ENCODE measurements at regions not wholly inside any gene's neighbourhood (a gene's known extent, or its start where the extent isn't known, plus 50 kb on each side); places are given as distances from the start of the nearest gene placed in this dataset.
"Not testable (repeated sequence)": the region's sequence is repeated elsewhere in the genome, so short reads cannot be mapped to it uniquely, and the experiment has no call there.

DNA sequence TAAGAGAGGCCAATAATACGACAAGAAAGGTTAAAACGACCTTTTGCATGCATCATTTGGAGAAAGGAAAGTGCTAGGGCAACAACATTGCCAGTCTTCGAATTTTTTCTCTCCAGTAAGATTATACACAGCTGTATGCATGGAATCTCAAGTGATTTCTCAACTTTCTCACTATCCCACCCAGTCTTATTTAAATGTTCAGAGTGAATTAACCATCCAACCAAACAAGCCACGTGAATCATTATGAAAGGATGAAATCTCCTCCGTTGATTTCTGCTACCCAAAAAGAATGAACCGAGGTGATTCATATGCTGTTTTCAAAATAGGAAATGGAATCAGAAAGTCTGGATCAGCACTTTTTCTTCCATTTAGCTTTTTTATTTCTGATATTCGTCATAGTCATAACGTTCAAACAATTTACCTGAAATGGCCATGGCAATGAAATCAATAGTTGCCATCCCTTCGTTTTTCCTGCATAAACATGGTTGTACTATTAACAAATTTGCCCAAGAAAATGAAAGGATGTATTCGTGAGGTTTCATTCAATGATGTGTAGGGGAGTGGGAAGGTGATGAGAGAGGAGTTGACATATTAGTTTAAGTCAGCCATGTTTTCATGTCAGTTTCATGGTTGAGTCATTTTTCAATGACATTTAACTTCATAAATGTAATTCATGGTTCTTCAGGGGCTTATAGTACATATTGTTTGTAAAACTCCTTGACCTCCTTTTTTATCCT is 170.9 kb upstream of the WWC1 start:
- DNase-seq = no peak

DNA sequence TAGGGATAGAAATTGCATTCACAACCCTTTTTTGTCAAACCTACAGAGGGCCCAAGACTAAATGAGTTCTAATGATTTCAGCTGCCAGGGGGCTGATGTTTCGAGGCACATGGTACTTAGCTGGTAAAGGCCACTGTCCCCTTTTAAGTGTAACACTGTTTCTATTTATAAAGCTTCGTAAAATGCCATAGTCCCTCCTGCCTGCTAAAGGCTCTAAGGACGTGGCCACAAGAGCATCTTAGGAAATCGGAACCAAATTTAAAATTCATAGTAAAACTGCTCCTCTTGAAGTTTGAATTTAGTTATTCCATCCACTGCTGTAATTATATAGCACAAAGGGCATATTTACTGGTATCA is 170.3 kb upstream of the WWC1 start:
- DNase-seq = no peak

DNA sequence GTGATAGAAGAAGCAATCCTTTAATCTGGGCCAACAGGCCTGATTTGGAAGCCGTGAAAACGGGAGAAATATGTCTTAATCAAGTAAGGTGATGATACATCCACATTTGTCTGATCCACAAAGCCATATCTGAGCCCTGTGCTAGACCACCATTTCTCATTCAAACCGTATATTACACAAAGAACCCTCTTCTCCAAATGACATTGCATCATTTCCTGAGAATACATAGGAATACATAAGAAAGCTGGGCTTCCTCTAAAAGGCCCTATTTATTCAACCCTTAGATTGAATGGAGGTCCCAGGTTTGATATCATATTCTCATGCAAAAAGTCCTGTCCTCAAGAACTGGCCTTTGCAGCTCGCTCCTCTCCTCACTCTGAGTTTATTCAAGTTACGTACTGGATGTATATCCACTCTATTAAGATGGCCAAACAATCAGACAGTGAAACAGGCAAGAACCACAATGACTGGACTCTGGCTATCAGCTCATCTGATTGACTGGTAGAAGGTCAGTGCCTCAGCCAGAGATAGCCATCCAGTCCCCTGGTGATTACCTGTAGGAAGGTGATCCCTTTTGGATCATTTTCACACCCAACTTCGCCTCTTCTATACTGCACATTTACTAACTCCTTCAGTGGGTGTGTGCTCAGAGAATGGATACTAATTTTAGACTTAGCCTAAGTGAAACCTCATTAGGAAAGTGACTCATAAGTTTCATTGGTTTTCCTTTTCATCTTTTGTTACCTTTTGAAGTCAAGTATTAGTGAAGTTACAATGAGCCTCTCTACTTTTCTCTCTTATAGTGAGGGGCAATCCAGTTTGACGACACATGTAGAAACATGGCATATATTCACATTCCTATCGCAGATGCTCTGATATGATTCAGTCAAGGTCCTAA is 167.6 kb upstream of the WWC1 start:
- no peak for DNase-seq

DNA sequence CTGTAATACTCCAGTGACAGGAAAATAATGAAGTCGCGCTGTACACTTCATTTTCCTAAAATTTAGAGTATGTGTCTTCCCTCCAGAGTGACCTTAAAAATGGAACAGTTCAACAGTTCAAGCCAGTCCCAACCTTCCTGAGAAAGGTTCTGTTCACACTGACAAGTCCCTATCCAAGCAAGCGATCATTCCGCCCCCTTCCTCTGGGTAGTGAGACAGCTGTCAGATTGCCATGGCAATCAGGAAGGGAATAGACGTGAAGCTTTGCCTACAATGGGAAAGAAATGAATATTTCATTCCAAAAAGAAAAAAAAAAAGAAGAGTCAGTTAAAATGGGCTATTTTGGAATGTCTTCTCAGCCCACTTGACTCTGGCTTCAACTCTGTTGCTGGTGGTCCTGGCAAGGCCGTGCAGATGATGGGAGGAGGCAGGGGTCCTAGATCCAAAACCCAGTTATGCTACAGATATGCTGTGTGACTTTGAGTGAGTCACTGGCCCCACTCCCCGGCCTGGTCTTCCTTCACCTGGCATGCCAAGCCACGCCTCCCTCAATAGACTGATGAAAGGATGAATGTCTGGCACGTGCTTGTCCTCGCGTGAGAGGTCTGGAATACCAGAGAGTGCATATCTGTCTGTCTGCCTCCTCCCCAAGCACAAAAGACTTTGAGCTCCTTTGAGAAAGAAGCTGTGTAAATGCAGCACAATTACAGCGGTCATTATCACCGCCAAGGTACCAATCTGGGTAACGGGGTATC is 165.8 kb upstream of the WWC1 start:
- no peak for DNase-seq

DNA sequence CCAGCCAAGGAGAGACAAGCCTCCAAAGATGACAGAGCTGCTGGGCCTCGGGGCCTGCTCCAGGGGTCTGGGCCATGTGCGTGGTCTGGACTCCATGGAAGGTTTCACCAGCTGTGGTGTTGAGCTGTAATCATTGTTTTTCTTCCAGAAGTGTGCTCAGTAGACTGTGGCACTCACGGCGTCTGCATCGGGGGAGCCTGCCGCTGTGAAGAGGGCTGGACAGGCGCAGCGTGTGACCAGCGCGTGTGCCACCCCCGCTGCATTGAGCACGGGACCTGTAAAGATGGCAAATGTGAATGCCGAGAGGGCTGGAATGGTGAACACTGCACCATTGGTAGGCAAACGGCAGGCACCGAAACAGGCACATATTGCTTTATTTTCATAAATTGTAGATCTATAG is 164.8 kb upstream of the WWC1 start:
- no peak for DNase-seq

DNA sequence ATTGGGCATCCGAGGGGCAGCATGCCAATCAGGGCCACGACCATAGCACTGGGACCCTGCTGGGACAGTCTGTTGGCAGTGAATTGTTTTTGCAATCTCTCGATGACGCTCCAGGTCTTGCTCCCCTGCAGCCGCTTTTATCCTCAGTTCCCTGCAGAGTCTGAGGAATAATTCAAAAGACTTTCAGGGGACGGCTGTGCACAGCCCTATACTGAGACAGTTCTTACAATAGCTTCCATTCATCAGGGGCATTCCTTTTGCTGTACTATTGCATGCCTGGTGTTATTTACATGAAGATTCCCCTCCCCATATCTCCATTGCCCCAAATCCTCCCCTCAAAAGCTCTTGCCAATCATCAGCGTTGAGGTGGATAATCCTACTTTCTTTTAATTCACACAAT is 163.3 kb upstream of the WWC1 start:
- no peak for DNase-seq

DNA sequence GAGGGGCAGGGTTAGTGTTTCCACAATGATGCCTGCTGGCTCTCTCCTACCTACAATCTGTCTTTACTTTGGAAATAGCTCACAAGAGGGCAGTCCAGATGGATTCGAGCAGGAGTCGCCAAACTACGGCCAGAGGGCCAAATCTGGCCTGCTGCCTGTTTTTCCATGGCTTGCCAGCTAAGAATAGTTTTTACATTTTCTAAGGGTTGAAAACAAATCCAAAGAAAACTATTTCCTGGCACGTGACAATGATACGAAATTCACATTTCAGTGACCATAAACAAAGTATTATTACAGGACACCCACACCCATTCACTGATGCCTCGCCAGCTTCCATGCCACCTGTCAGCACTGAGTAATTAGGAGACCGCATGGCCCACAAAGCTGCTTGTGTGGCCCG is 162.9 kb upstream of the WWC1 start:
- DNase-seq = no peak

DNA sequence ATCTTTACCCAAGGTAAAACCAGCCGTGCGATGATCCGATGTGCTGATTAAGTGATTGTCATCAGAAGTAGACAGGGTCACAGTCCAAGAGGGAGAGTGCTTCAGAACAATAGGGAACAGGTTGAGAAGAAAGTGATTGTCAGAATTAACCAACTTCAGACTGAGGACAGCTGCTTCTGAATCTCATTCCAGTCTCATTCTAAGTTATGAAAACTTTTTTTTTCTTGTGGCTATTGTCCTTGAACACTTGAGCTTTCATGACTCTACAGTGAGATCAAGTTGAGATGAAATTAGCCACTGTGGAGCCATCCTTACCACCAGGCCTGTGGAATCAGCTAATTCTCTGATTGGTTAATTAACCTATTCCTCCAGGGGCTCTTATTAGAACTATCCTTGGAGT is 159.9 kb upstream of the WWC1 start:
- no peak for DNase-seq

DNA sequence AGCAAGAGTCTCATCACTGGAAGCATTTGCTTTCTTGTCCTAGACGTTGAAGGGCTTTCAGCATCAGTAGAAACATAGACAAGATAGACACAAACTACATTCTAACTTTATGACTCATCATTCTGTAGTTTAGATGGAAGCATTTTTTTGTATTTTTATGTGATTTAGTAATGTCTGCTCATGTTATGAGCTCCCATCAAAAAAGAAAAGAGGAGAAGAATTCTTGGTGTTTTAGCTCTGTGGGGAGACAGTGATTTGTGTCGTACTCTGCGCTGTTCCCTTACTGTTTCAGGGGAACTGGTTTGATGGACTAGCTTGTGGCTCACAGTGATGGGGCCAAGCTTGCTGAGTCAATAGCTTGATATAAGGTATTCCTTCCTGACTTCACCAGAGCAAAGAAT is 159.2 kb upstream of the WWC1 start:
- no peak for DNase-seq

DNA sequence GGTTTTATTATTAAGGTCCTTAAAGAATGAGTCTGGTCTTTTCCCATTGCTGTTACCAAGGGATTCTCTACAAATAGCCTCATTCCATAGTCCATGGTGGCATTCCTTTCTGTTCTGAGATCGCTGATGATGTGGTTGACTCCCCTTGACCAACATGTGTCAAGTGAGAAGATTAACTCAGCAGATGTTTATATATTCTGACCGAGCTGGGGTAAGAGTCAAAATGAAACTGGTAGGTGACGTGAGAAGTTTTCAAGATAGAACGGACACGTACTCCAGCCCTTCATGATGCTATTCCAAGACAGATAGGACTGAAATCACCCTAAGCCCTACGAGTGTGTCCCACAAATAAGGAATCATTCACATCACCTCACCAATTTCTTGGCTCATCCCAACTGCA is 155.5 kb upstream of the WWC1 start:
- DNase-seq = no peak

DNA sequence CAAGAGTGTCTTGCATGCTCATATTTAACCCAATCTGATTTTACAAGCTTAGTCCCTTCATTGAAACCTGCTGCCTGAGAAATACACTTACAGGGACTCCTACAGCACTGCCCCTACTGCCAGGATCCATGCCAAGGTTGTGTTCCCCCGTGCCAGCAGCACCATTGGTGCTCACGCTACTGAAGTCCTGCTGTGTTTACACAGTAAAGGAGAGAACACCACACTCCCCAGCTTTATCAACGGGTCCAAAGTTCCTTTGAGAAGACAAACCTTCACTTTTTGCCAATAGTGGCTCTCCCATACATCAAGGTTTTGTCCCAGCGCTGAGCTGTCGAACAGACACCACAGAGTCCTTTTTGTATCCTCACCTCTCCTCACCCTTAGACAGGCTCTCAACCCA is 155.1 kb upstream of the WWC1 start:
- DNase-seq = no peak

DNA sequence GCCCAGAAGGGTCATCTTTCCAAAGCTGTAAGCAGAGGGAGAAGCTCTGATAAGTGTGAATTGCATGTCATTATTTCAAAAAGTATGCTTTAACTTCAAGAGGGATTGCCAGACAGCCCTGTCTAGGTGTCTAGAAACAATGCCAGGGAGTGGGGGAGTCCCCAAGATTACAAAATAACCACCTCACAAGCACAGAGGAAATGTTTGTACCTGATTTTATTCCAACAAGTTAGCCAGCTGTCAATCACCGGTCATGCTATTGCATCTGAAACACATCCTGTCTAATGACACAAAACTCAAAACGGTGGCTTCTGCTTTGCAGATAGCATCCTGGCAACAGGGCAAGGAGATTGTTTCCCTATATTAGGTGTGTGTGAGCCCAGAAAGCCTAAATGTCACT is 154.2 kb upstream of the WWC1 start:
- DNase-seq = no peak

DNA sequence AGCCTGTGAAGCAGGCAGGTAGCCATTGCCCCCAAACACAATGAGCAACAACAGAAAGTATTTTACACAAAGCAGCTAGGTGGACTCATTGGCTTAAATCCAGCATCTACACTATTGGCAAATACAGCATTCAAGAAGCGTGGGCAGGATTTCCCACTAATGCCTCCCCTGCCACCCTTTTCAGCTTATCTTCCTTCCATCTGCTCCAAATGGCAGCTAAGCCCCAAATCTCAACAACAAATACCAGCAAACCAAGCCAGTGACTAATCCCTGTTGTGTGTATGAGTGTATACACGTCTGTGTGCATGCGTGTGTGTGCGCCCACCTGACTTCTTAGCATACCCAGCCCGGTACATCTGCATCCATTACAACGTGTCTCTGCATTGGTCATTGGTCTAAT is 151.2 kb upstream of the WWC1 start:
- no peak for DNase-seq

DNA sequence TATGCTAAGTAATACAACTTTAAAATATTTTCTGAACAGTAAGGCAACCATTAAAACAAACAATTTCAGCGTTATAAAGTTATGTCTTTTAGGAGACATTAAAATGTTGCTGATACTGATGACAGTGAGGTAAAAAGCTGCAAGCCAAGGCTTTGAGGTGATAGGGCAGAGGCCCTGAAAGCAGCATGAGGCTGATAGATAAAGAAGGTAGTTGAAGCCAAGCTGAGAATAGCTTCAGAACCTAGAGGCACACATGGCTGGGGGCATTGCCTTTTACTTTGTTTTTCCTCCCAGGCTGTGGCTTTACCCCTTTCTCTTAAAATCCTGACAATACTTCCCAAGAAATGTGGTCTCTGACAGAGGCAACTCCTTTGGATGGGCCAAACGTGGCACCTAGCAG is 149.0 kb upstream of the WWC1 start:
- DNase-seq = no peak

DNA sequence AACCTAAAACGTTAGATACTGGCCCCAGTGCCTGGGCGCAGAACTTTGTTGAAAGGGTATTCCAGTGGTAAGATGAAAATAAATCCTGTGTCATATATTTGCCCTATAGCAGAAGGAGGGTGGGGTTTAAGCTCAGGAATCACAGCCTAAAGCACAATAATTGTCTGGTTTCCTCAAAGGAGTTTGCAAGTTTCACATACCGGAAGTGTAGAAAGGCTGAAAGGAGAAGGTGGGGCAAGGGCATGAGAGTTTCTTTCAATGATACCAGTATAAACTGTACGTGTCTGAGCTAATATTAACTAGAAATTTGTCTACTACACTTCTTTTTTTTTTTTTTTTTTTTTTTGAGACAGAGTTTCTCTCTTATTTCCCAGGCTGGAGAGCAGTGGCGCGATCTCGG is 147.9 kb upstream of the WWC1 start:
- not testable (repeated sequence) for DNase-seq

DNA sequence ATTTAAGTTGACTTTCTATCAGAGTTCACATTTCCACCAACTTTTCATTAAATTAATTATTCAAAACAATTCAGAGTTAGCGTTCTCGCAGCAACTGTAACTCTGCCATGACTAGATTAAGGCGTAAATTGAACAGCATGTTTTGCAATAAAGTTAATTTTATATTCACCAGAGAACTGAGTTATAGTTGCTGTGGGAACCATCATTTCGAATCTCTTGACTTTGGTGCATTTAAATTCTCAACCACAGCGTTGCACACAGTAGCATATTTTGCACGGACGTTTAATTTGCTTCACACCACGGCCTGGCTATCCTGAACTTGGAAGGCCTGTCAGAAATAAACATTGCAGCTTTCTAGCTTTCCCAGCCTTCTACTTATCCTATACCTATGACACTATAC is 144.3 kb upstream of the WWC1 start:
- DNase-seq = no peak

DNA sequence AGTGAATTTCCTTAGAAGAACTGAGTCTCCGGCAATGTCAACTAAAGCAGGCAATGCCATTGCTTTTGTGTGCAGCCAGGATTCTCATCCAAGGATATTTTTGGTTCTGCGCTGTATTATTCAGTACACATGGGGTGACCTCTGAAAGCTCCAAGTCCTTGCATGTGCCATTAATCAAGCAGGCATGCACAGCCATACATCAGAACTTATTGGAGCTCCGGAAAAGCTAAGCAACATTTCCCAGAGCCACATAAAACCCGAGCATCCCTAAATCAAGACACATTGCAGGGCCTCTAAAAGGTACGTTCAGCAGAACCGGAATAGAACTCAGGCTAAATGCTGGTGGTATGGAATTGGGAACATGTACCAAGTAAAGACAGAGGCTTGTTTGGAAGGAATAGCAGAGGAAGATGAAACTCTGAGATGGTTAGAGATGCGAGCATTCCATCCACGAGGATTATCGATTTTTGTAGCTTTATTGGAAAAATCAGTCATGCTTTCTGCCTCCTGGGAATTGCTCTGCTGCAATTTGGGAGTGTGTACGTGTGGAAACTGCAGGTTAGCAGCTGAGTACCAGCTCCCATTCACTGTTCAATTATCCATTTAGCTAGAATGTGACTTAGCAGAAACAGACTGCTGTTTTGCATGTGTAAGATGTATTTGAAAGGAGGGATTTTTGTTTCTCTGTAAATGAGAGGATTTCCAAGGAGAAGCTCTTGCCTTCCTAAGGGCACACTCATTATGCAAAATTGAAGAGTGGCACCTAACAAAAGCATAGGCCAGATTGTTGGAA is 143.7 kb upstream of the WWC1 start:
- no peak for DNase-seq

DNA sequence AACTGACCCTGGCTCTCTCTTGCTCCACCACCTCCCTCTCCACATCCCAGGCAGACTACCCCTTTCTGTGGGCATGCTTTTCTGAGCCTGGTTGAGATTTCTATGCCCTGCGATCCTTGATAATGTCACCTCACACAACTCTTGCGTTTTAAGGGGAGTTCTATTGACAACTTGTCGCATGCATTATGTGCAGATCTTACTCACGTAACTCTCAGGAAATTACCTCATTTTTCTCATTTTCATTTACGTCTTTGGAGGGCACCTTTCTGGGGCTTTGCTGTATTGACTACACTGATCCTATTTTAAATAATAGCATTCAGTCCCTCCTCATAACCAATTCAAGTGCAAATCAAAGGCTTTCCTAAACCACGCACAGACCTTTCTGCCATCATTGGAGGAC is 140.4 kb upstream of the WWC1 start:
- no peak for DNase-seq

DNA sequence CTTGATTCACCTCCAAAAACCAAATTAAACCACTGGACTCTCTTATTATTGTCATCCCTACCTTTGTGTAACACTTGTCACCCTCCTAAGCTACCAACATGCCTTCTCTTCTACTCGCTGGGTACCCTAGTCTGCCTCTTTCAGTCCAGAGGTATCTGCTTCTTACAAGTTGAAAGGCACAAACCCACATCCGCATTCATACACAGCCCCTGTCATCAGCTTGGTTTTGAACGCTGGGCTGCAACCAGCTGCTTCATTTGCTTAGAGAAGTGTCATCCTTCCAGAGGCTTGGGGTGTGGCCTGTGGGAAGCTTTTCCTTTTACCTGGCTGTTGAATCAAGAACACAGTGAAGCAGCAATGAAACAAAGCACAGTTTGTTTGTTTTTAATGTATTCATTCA is 138.8 kb upstream of the WWC1 start:
- no peak for DNase-seq

DNA sequence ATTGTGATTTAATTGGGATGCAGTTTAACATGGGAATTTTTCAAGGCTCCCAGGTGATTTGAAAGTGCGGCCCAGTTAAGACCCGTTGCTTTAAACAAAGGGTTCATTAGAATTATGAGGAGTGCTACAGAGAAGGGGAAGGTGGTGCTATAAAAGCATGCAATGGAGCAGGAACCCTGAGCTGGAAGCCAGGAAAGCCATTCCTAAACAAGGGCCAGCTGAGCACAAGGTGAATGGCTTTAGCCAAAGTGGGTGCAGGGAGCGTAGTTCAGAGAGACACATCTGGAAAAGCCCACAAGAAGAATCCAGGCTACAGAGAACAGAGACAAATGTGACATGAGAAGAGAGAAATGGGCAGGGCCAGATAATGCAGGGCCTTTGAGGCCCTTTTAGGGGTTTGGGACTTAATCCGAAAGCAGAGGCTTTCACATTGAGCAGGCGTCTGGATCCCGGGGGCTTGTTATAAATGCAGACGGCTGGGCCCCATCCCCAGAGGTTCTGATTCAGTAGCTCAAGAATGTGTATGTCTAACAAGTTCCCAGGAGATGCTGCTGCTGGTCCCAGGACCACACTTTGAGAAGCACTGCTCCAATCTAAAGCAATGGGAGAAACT is 138.1 kb upstream of the WWC1 start:
- DNase-seq = no peak

DNA sequence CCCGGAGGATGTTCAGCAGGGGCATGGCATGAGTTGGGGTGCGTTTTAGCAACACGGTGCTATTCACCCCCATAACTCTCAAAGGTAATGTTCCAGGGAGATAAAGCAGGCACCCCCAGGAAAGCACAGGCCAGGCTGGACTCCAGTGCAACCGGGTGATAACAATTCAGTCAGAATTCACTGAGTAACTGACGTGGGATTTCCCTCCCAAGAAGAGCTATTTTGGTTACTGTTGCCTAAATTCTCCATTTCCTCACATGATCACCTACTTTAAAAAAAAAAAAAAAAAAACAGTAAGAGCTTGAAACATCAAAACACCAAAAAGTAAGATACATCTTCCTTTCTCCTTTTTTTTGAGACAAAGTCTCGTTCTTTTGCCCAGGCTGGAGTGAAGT is 137.6 kb upstream of the WWC1 start:
- DNase-seq = no peak

DNA sequence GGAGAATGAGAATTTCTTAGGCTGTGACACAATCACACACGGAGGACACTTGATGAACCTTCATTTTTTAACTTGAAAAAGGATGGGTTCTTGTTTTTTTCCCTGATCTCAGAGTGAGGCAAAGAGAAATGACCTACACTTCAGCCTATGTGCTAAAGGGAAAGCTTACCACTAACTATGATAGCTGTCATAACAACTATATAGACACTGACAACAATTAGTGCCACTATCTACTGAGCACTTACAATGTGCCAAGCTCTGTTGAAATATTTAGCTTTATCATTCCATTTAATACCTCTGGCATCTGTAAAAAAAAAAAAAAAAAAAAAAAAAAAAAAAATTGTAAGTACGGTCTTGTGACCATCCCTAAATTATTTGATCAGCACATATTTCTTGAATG is 135.9 kb upstream of the WWC1 start:
- DNase-seq = no peak

DNA sequence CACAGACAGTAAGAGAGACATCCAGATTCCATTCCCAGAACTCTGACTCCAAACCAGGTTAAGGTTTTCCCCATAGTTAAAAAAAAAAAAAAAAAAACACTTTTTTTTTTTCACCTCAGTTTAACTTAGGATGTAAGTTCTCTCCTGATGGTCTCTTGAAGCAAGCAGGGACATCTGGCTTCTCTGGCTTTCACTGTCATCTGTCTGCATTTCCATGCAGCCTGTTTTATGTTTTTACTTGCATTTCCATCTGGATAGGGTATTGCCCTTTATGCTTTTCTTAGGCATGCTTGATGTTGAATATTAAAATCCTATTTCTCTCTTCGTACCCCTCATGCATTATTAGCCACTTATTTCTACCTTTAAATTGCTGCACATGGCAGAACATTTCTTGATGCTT is 135.3 kb upstream of the WWC1 start:
- DNase-seq = no peak

Measured in CD4-positive, alpha-beta T cell treated with Interleukin-6 for 4 hours (primary cell).